ENCODE measurements at regions not wholly inside any gene's neighbourhood (a gene's known extent, or its start where the extent isn't known, plus 50 kb on each side); places are given as distances from the start of the nearest gene placed in this dataset.

DNA sequence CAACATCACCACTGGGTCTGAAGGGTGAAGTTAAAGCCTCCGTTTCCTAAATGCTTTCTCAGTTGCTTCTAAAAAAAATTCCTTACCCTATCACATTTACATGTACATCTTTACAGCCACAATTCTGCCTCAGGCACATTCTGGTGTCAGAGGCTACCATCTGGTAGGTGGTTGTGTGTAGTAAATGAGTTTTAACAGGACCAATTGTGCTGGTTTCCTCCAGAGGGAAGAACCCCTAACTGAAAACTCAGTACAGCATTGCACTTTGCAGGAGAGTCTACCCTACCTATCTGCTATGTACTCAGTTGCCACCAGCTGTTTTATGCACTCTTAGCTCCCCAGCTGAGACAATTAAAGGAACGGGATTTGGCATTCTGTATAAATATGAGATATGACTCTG lies 1576.5 kb downstream of the PCDH9 start:
- DNase-seq: no peak

DNA sequence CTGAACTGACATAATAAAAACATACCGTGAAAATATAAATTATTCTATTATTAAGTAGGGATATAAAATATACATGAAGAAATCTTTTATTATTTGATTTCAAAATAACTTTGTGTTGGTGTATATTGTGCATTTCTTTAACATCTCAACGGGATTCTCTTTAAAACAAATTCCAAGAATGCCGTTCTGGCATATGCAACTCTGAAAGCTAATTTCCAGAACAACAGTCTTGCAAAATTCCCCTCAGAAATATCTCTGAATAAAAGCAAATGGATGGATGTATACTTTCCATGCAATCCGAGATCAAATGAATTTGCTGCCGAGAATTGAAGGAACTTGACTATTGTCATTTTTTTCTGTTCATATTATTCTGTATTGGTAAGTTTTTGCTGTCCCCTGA lies 1579.8 kb downstream of the PCDH9 start:
- DNase-seq: no peak

DNA sequence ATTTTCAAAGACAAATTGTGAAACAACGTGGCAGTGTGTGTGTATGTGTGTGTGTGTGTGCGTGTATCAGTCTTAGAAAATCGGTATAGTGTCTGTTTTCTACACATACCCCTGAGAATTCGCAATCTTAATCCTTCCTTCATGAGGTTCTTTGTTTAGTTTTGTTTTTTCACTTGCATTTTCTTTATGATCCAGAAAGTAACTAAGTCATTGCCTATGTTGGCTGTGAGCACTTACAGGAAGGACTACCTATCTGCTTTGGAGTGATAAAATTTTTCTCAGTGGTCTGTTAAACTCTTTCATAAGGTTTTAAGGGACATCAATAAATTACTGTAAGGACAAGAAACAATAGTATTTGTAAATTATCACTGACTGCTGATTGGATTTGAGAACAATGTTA lies 1587.1 kb downstream of the PCDH9 start:
- DNase-seq: no peak

- no peak for DNase-seq
Measured at GRCh38 chr13:65642301-65642700, 1587.8 kb downstream of the PCDH9 start.

DNA sequence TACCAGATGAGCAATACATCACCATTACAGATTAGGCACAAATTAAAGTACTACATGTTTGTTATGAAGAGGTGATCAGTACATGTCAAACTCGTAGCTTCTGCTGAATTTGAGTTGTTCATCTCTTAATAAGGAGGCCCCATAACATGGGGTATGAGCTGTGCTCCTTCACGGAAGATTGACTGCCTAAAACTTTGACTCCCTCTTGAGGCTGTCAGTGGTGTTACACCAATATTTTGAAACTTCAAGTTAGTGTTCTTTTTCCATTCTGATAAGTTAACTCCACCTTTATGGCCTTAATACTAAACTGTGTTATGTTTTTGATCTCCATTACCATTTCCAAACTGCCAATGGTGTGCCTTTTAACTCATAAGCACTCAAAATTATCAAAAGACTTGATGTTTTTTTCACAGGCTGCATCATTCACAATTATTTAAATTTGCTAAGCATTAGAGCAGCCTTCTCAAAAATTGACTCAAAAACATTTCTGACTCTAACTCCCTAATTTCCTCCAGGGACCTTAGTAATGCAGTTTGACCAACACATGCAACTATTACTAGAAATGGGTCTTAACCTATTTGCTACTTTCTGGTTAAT lies 1591.5 kb downstream of the PCDH9 start:
- DNase-seq: no peak

DNA sequence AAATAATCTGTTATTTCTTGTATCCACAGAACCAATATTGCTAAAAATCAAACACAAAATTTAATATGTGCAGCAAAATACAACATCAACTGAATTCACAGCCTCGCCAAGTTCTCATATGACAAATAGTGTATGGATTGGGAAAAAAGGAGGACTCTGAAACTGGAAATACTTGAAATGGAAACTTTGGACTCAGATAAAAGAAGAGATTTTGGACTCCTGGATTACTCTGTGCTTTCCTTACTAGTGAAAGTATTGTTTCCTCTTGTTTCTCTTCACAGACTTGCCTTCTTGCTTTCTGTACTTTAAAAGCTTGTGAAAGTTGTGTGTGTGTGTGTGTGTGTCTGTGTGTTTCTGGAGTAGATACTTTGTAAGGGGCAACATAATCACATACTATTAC lies 1596.3 kb downstream of the PCDH9 start:
- no peak for DNase-seq

DNA sequence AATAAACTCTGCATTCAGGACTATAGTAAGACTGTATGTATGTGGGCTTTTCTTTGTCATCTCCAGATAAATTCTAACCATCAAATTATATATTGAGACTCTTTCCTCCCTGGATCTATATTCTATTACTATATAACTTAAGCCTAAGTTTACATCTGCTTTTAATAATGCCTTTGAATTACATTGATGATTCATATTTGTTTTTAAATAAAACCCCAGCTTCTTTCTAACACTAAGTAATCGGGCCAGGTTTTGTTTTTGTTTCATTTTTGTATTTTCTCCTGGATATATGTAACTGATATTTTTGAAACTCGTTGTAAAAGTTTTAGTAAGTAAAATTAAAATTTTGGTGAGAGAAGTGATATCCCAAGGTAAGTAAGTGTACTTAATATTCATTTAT lies 1599.1 kb downstream of the PCDH9 start:
- no peak for DNase-seq

- no peak for DNase-seq
Measured at GRCh38 chr13:65629926-65630325, 1600.2 kb downstream of the PCDH9 start.

- DNase-seq: no peak
Measured at GRCh38 chr13:65623148-65623547, 1607.0 kb downstream of the PCDH9 start.

GRCh38 chr13:65615506-65615905 lies 1614.6 kb downstream of the PCDH9 start:
- DNase-seq: no peak

DNA sequence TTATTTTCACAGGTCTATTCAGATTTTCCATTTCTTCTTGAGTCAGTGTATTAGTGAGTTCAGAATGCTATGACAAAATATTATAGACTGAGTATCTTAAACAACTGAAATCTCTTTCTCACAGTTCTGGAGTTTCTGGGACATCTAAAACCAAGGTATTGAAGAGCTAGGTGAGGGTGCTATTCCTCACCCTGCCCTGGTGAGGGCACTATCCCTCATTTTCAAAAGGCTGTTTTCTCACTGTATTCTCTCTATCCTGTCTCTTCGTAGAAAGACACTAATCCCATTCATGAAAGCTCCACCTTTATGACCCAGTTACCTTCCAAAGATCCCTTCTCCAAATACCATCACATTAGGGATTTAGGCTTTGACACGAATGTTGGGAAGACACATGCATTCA lies 1617.1 kb downstream of the PCDH9 start:
- no peak for DNase-seq

DNA sequence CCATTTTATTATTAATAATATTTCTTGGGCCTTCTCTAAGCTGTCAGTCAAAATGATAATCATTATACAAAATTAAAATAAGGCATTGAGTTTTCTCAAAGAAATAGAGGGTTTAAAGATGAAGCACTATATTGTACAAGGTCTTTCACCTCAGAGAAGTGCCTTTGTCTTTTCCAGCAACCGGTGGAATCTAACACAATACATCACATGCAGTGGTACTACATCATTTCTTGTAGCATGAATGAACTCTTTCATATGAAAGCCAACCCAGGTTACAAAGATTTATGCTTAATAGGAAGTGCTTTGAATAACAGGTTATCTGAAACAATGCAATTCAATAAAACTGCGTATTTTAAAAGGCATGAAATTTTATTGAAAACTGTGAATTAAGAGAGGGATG lies 1620.8 kb downstream of the PCDH9 start:
- DNase-seq: no peak

- DNase-seq: no peak
Measured at GRCh38 chr13:65606622-65607021, 1623.5 kb downstream of the PCDH9 start.

- no peak for DNase-seq
Measured at GRCh38 chr13:65605396-65605795, 1624.7 kb downstream of the PCDH9 start.

- DNase-seq: no peak
Measured at GRCh38 chr13:65603160-65603559, 1627.0 kb downstream of the PCDH9 start.

- no peak for DNase-seq
Measured at GRCh38 chr13:65601855-65602254, 1628.3 kb downstream of the PCDH9 start.

- no peak for DNase-seq
Measured at GRCh38 chr13:65600702-65601101, 1629.4 kb downstream of the PCDH9 start.

- no peak for DNase-seq
Measured at GRCh38 chr13:65597839-65598818, 1632.0 kb downstream of the PCDH9 start.

DNA sequence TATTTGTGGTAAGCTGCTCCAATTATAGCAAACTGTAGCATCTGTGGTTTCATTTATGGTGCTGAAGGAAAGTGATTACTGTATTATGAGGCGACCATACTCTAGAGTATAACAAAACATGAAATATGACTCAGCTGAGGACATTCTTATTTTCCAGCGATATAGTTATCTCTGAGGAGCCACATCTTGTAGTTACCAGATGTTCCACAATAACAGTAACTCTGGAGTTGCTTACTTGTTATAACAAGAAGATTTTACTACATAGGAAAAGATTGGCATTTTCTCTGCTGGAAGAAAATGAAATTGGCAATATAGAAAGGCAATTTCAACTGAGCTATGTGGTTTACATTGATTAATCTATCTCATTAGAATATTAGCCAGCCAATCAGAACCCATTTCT lies 1634.2 kb downstream of the PCDH9 start:
- DNase-seq: no peak

GRCh38 chr13:65594298-65594781 lies 1635.8 kb downstream of the PCDH9 start:
- no peak for DNase-seq

DNA sequence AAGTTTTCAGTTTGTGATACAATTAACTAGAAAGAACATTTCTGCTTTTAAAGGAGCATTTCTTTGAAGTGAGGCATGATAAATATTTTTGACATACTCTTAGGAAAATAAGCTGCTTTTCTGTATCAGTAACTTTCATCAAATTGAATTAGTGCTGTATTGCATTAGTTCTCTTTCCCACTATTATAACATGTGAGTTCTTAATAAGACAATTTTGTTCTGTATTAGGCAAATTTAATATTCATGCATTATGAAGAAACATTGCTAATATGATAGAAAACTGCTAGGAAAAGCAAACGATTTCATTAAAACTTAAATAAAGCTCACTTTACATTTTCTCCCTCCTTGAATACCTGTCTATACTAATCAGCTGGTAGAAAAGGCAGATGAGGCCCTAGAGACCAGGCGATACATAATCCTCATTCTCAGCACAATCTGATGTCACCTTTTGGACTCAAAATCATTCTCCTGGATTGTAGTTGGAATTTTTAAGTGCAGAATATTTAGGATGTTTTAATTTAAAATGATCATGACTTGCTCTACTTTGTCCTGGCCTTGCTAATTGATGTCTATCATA lies 1636.8 kb downstream of the PCDH9 start:
- DNase-seq: no peak

- DNase-seq: no peak
Measured at GRCh38 chr13:65592731-65593130, 1637.4 kb downstream of the PCDH9 start.

DNA sequence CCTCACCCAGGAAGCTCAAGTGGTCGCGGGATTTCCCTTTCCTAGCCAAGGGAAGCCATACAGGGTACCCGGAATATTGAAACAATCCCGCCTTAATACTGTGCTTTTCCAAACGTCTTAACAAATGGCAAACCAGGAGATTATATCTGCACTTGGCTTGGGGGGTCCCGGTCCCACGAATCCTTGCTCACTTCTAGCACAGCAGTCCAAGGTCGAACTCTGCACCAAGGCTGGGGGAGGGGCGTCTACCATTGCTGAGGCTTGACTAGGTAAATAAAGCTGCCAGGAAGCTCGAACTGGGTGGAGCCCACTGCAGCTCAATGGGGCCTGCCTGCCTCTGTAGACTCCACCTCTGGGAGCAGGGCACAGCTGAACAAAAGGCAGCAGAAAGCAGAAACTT lies 1644.8 kb downstream of the PCDH9 start:
- DNase-seq: no peak

GRCh38 chr13:65584126-65584525 lies 1646.0 kb downstream of the PCDH9 start:
- DNase-seq: no peak
